ENCODE measurements at regions not wholly inside any gene's neighbourhood (a gene's known extent, or its start where the extent isn't known, plus 50 kb on each side); places are given as distances from the start of the nearest gene placed in this dataset.
"Not testable (repeated sequence)": the region's sequence is repeated elsewhere in the genome, so short reads cannot be mapped to it uniquely, and the experiment has no call there.

GRCh38 chr3:103791786-103792515 lies 1357.1 kb downstream of the ZPLD1 start:
- no peak for DNase-seq (ENCODE audit: low spot score)

GRCh38 chr3:103794656-103795055 lies 1359.8 kb downstream of the ZPLD1 start:
- DNase-seq (ENCODE audit: low spot score): no peak

- no peak for DNase-seq (ENCODE audit: low spot score)
Observed at GRCh38 chr3:103796068-103796467, 1361.3 kb downstream of the ZPLD1 start.

GRCh38 chr3:103803787-103804186 lies 1369.0 kb downstream of the ZPLD1 start:
- no peak for DNase-seq (ENCODE audit: low spot score)

GRCh38 chr3:103810167-103810566 lies 1375.4 kb downstream of the ZPLD1 start:
- DNase-seq (ENCODE audit: low spot score): no peak

- no peak for DNase-seq (ENCODE audit: low spot score)
Observed at GRCh38 chr3:103813955-103814354, 1379.1 kb downstream of the ZPLD1 start.

GRCh38 chr3:103818398-103818797 lies 1383.6 kb downstream of the ZPLD1 start:
- no peak for DNase-seq (ENCODE audit: low spot score)

- no peak for DNase-seq (ENCODE audit: low spot score)
Observed at GRCh38 chr3:103818800-103819199, 1384.0 kb downstream of the ZPLD1 start.

- DNase-seq (ENCODE audit: low spot score): no peak
Observed at GRCh38 chr3:103825586-103825985, 1390.8 kb downstream of the ZPLD1 start.

- DNase-seq (ENCODE audit: low spot score): no peak
Observed at GRCh38 chr3:103829723-103830326, 1395.0 kb downstream of the ZPLD1 start.

- DNase-seq (ENCODE audit: low spot score): no peak
Observed at GRCh38 chr3:103847081-103848062, 1412.6 kb downstream of the ZPLD1 start.

- DNase-seq (ENCODE audit: low spot score): no peak
Observed at GRCh38 chr3:103851793-103852192, 1417.0 kb downstream of the ZPLD1 start.

GRCh38 chr3:103862415-103862814 lies 1427.6 kb downstream of the ZPLD1 start:
- no peak for DNase-seq (ENCODE audit: low spot score)

- no peak for DNase-seq (ENCODE audit: low spot score)
Observed at GRCh38 chr3:103863381-103863780, 1428.6 kb downstream of the ZPLD1 start.

GRCh38 chr3:103866113-103866512 lies 1431.3 kb downstream of the ZPLD1 start:
- no peak for DNase-seq (ENCODE audit: low spot score)

GRCh38 chr3:103873021-103873420 lies 1438.2 kb downstream of the ZPLD1 start:
- DNase-seq (ENCODE audit: low spot score): no peak

- DNase-seq (ENCODE audit: low spot score): no peak
Observed at GRCh38 chr3:103873897-103874545, 1439.2 kb downstream of the ZPLD1 start.

GRCh38 chr3:103881809-103882208 lies 1447.0 kb downstream of the ZPLD1 start:
- DNase-seq (ENCODE audit: low spot score): not testable (repeated sequence)

- no peak for DNase-seq (ENCODE audit: low spot score)
Observed at GRCh38 chr3:103889675-103890074, 1454.9 kb downstream of the ZPLD1 start.

GRCh38 chr3:103894162-103894822 lies 1459.5 kb downstream of the ZPLD1 start:
- no peak for DNase-seq (ENCODE audit: low spot score)

- DNase-seq (ENCODE audit: low spot score): no peak
Observed at GRCh38 chr3:103899328-103899727, 1464.5 kb downstream of the ZPLD1 start.

- no peak for DNase-seq (ENCODE audit: low spot score)
Observed at GRCh38 chr3:103904991-103905390, 1461.7 kb upstream of the ALCAM start.

Data from AG08396 (cell line).